ENCODE measurements at regions not wholly inside any gene's neighbourhood (a gene's known extent, or its start where the extent isn't known, plus 50 kb on each side); places are given as distances from the start of the nearest gene placed in this dataset.

- Histone ChIP-seq H3K23me2 (ENCODE audit: insufficient read length, low read depth, low read length, poor library complexity, severe bottlenecking) (no peaks in the 10 kb centered on the region), H2AK5ac (ENCODE audit: insufficient read length, low read length) (no peak overlapping the region), H4K8ac (replicated peaks; ENCODE audit: insufficient read length, low read depth, low read length) (no peak overlapping the region), H3K79me1 (ENCODE audit: insufficient read depth, low read depth, low read length, poor library complexity, severe bottlenecking) (no peaks in the 10 kb centered on the region), H3K4me2 (ENCODE audit: insufficient read depth, insufficient read length, low read length) (no peak overlapping the region), H2BK12ac (ENCODE audit: insufficient read length, low read depth, low read length) (no peak overlapping the region), H3K9me3 (ENCODE audit: control insufficient read depth, low read depth, low read length) (no peaks in the 10 kb centered on the region), H3K4ac (ENCODE audit: low read depth, low read length) (no peak overlapping the region), H3K14ac (ENCODE audit: insufficient read depth, low read length) (no peak overlapping the region), H2AFZ (ENCODE audit: low read length) (no peak overlapping the region), H2BK5ac (ENCODE audit: insufficient read length, low read length) (no peak overlapping the region), H3K27ac (ENCODE audit: insufficient read length, low read depth, low read length) (no peak overlapping the region), H3K23ac (ENCODE audit: insufficient read length, low read depth, low read length) (no peak overlapping the region), H3K18ac (ENCODE audit: insufficient read length, low read depth, low read length) (no peak overlapping the region), H3T11ph (ENCODE audit: low read length) (no peak overlapping the region), H3K4me1 (ENCODE audit: insufficient read depth, low read length) (no peaks in the 10 kb centered on the region), H2BK15ac (ENCODE audit: low read depth, low read length) (no peak overlapping the region), H4K5ac (ENCODE audit: insufficient read length, low read depth, low read length) (no peak overlapping the region), H4K91ac (ENCODE audit: insufficient read length, low read depth, low read length) (no peak overlapping the region), H3K79me2 (ENCODE audit: insufficient read depth, low read length) (no peaks in the 10 kb centered on the region), H4K20me1 (ENCODE audit: control insufficient read depth, insufficient read depth, insufficient read length) (no peaks in the 10 kb centered on the region), H2BK20ac (ENCODE audit: low read depth, low read length, poor library complexity, severe bottlenecking) (no peak overlapping the region), H3K9ac (ENCODE audit: extremely low read depth, insufficient read length, low read length) (no peak overlapping the region), H3K56ac (ENCODE audit: insufficient read length, low read depth, low read length) (no peak overlapping the region), H2BK120ac (ENCODE audit: low read depth, low read length, poor library complexity, severe bottlenecking) (no peak overlapping the region), H3K27me3 (ENCODE audit: insufficient read depth, low read length) (no peaks in the 10 kb centered on the region)
- no peaks in the 10 kb centered on the region for H3K9me3 Mint-ChIP-seq
- H3K4me1 Mint-ChIP-seq, result no peaks in the 10 kb centered on the region
- H3K36me3 Mint-ChIP-seq (ENCODE audit: insufficient read depth in 1 of 3, low read depth in 3 of 3), result no peaks in the 10 kb centered on the region
- DNase-seq, result no peak
- TF ChIP-seq CTCF (conservative IDR thresholded peaks at IDR 0.05), result no peak
- peaks cover 19% of the 10 kb centered on the region for H3K27me3 Mint-ChIP-seq (ENCODE audit: low read depth)
- no peak overlapping the region for H3K4me3 Mint-ChIP-seq
- H3K27ac Mint-ChIP-seq, result no peak overlapping the region
- no CpG with 5 or more reads among the region's 7 CpGs for WGBS (ENCODE audit: extremely low coverage, insufficient read length, low lambda C conversion rate)
Measured at GRCh38 chr14:96730386-96730785, 66.8 kb upstream of the VRK1 start.

All from H9 (cell line).